Osteoblast (primary cell): ENCODE measurements at regions not wholly inside any gene's neighbourhood (a gene's known extent, or its start where the extent isn't known, plus 50 kb on each side); places are given as distances from the start of the nearest gene placed in this dataset.

Source experiments
- DNase-seq: peaks from one replicate; pipeline ENCODE4 v3.0.0; 2011; ENCODE audit warnings: low spot score, mixed read lengths; ENCODE audit not compliant: insufficient read length; ENCODE audit errors: missing footprints
- H2AFZ ChIP-seq: 2 replicates; pipeline ENCODE4 v1.6.0; 2011; ENCODE audit warnings: mild to moderate bottlenecking, low read length
- H3K27ac ChIP-seq: 2 replicates; pipeline ENCODE4 v1.5.1; 2011; ENCODE audit warnings: mild to moderate bottlenecking, low read depth, low read length, moderate library complexity
- H3K27me3 ChIP-seq: 2 replicates; pipeline ENCODE4 v1.6.0; 2012; ENCODE audit warnings: mild to moderate bottlenecking, control low read depth, inconsistent platforms, low read length, moderate library complexity; ENCODE audit not compliant: insufficient read depth
- H3K36me3 ChIP-seq: 2 replicates; pipeline ENCODE4 v1.5.1; 2011; ENCODE audit warnings: mild to moderate bottlenecking, low read length, control low read depth, moderate library complexity; ENCODE audit not compliant: insufficient read depth
- H3K4me1 ChIP-seq: 2 replicates; pipeline ENCODE4 v1.5.1; 2011; ENCODE audit warnings: mild to moderate bottlenecking, low read length, control low read depth, moderate library complexity; ENCODE audit not compliant: insufficient read depth
- H3K4me2 ChIP-seq: 2 replicates; pipeline ENCODE4 v1.6.0; 2011; ENCODE audit warnings: mild to moderate bottlenecking, low read length; ENCODE audit not compliant: insufficient read depth
- H3K4me3 ChIP-seq: fragments of 200-600 bp; sonication (generic); 3 replicates; pipeline ENCODE4 v1.5.1; 2012; ENCODE audit warnings: mild to moderate bottlenecking, low read length, inconsistent platforms; ENCODE audit not compliant: insufficient read depth
- H3K79me2 ChIP-seq: 2 replicates; pipeline ENCODE4 v1.6.0; 2012; ENCODE audit warnings: mild to moderate bottlenecking, low read length, control low read depth, inconsistent platforms; ENCODE audit not compliant: insufficient read depth
- H3K9me3 ChIP-seq: 2 replicates; pipeline ENCODE4 v1.5.1; 2011; ENCODE audit warnings: low read depth, low read length, control low read depth
- H4K20me1 ChIP-seq: 2 replicates; pipeline ENCODE4 v1.6.0; 2012; ENCODE audit warnings: mild to moderate bottlenecking, low read length, control low read depth; ENCODE audit not compliant: insufficient read depth
- TF ChIP-seq, protein P1 (sequence below): IDR thresholded peaks from 2 replicates; pipeline ENCODE4 v1.5.1; 2011; ENCODE audit warnings: mild to moderate bottlenecking, low read depth, low read length, moderate library complexity; ENCODE audit errors: extremely low read depth

DNA sequence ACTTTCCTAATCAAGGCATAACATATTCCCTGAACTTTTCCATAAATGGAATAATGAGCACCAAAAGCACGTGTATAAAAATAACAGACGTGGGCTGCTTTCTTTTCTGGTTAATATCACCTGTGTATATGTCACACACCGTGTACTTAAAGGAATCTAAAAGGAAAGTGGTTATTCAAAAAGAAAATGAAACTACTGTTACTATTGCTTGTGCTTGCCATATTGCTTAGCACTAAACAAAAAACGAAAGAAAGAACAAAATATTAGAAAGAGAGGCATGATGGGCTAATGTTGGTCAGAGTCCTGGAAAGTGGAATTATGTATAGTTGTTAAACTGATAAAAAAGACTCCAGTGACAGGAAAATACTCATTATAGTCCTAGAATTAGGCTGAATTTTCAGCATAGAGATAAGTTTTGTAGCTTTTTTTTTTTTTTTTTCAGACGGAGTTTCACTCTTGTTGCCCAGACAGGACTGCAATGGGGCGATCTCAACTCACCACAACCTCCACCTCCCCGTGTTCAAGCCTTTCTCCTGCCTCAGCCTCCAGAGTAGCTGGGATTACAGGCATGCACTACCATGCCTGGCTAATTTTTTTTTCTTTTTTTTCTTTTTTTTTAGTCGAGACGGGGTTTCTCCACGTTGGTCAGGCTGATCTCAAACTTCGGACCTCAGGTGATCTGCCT is 123.2 kb downstream of the PABPC4L start:
- Histone ChIP-seq H3K9me3 (peaks cover 4% of the 10 kb centered on the region), H3K4me1 (no peaks in the 10 kb centered on the region), H3K36me3 (no peaks in the 10 kb centered on the region), H3K4me3 (no peak overlapping the region), H3K27ac (no peak overlapping the region), H3K79me2 (no peaks in the 10 kb centered on the region), H3K4me2 (no peak overlapping the region), H2AFZ (no peak overlapping the region), H3K27me3 (no peaks in the 10 kb centered on the region), H4K20me1 (no peaks in the 10 kb centered on the region)
- DNase-seq, result no peak
- TF ChIP-seq, protein P1, sequence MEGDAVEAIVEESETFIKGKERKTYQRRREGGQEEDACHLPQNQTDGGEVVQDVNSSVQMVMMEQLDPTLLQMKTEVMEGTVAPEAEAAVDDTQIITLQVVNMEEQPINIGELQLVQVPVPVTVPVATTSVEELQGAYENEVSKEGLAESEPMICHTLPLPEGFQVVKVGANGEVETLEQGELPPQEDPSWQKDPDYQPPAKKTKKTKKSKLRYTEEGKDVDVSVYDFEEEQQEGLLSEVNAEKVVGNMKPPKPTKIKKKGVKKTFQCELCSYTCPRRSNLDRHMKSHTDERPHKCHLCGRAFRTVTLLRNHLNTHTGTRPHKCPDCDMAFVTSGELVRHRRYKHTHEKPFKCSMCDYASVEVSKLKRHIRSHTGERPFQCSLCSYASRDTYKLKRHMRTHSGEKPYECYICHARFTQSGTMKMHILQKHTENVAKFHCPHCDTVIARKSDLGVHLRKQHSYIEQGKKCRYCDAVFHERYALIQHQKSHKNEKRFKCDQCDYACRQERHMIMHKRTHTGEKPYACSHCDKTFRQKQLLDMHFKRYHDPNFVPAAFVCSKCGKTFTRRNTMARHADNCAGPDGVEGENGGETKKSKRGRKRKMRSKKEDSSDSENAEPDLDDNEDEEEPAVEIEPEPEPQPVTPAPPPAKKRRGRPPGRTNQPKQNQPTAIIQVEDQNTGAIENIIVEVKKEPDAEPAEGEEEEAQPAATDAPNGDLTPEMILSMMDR, result no peak

DNA sequence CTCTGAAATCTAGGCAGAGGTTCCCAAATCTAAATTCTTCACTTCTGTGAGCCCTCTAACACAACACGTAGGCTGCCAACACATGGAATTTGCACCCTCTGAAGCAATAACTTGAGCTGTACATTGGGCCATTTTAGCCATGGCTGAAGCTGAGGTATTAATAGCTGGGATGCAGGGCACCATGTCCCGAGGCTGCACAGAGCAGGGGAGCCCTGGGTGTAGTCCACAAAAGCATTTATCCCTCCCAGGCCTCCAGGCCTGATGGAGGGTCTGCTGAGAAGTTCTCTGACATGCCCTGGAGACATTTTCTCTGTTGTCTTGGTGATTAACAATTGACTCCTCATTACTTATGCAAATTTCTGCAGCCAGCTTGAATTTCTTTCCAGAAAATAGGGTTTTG is 127.9 kb downstream of the PABPC4L start:
- Histone ChIP-seq H3K4me3 (no peak overlapping the region), H3K4me2 (no peak overlapping the region), H2AFZ (no peak overlapping the region), H4K20me1 (no peaks in the 10 kb centered on the region), H3K27me3 (no peaks in the 10 kb centered on the region), H3K9me3 (no peaks in the 10 kb centered on the region), H3K27ac (no peak overlapping the region), H3K36me3 (no peaks in the 10 kb centered on the region), H3K4me1 (no peaks in the 10 kb centered on the region), H3K79me2 (no peaks in the 10 kb centered on the region)
- DNase-seq, result no peak
- TF ChIP-seq, protein P1, result no peak

DNA sequence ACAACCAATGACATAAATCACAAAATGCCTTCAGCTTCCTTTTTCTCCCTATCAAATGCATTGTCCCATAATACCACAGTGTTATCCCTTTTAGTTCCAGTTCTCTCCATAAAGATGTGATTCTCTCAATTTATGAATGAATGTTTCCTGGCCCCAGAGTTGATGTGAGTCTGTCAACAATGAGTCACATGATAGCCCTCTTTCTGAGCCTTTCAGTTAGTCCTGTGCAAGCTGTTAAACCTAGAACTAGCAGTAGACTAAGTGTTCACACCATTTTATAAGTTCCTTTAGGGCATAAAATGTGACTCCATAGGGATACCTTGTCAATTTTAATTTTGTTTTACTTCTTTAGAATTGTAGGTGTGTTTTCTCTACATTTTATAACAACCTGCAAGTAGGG is 129.5 kb downstream of the PABPC4L start:
- Histone ChIP-seq H2AFZ (no peak overlapping the region), H3K4me2 (no peak overlapping the region), H3K4me3 (no peak overlapping the region), H3K9me3 (no peaks in the 10 kb centered on the region), H3K27ac (no peak overlapping the region), H4K20me1 (no peaks in the 10 kb centered on the region), H3K27me3 (no peaks in the 10 kb centered on the region), H3K79me2 (no peaks in the 10 kb centered on the region), H3K36me3 (no peaks in the 10 kb centered on the region), H3K4me1 (no peaks in the 10 kb centered on the region)
- TF ChIP-seq, protein P1, result no peak
- DNase-seq, result no peak

DNA sequence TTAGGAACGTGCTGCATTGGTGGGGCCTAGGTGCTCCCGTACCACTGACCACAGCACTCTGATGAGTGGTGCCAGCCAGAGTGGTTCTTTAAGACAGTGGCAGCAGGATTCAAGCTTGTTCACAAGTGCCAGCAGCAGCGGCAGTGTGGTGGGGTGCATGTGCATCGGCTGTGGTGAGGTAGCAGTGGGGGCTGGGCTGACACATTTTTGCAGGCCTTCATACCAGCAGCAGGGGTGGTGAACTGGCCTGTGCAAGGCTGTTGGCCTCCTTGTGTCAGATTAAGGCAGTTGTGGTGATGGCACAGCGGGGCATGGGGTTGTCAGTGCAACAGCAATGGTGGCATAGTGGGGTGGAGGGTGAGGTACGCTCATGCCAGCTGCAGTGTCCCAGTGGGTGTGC is 131.4 kb downstream of the PABPC4L start:
- TF ChIP-seq, protein P1, result no peak
- H3K4me2 ChIP-seq, result no peak overlapping the region
- no peaks in the 10 kb centered on the region for H3K27me3 ChIP-seq
- H3K9me3 ChIP-seq, result no peaks in the 10 kb centered on the region
- H2AFZ ChIP-seq, result no peak overlapping the region
- H3K36me3 ChIP-seq, result no peaks in the 10 kb centered on the region
- H3K27ac ChIP-seq, result no peak overlapping the region
- no peak overlapping the region for H3K4me3 ChIP-seq
- no peak for DNase-seq
- H3K79me2 ChIP-seq, result no peaks in the 10 kb centered on the region
- H4K20me1 ChIP-seq, result no peaks in the 10 kb centered on the region
- no peaks in the 10 kb centered on the region for H3K4me1 ChIP-seq
